ENCODE measurements at regions not wholly inside any gene's neighbourhood (a gene's known extent, or its start where the extent isn't known, plus 50 kb on each side); places are given as distances from the start of the nearest gene placed in this dataset.
"Not testable (repeated sequence)": the region's sequence is repeated elsewhere in the genome, so short reads cannot be mapped to it uniquely, and the experiment has no call there.

- no peak overlapping the region for H3K4me3 ChIP-seq (ENCODE audit: low read depth, low read length)
- no peak for TF ChIP-seq CTCF (conservative IDR thresholded peaks at IDR 0.05; ENCODE audit: low read depth, low read length)
- no peak for DNase-seq (ENCODE audit: low read depth)
Measured at GRCh38 chr1:103448560-103448959, 76.9 kb upstream of the RNPC3 start.

- TF ChIP-seq CTCF (conservative IDR thresholded peaks at IDR 0.05; ENCODE audit: low read depth, low read length): no peak
- no peak for DNase-seq (ENCODE audit: low read depth)
- H3K4me3 ChIP-seq (ENCODE audit: low read depth, low read length): no peak overlapping the region
Measured at GRCh38 chr1:103447471-103447870, 78.0 kb upstream of the RNPC3 start.

GRCh38 chr1:103441342-103441741 lies 84.2 kb upstream of the RNPC3 start:
- no peak for DNase-seq (ENCODE audit: low read depth)
- H3K4me3 ChIP-seq (ENCODE audit: low read depth, low read length): no peak overlapping the region
- no peak for TF ChIP-seq CTCF (conservative IDR thresholded peaks at IDR 0.05; ENCODE audit: low read depth, low read length)

- not testable (repeated sequence) for DNase-seq (ENCODE audit: low read depth); H3K4me3 ChIP-seq (ENCODE audit: low read depth, low read length)
Measured at GRCh38 chr1:103436568-103437100, 88.9 kb upstream of the RNPC3 start.

GRCh38 chr1:103435443-103435842 lies 90.1 kb upstream of the RNPC3 start:
- no peak for DNase-seq (ENCODE audit: low read depth)
- H3K4me3 ChIP-seq (ENCODE audit: low read depth, low read length): no peak overlapping the region
- no peak for TF ChIP-seq CTCF (conservative IDR thresholded peaks at IDR 0.05; ENCODE audit: low read depth, low read length)

GRCh38 chr1:103424650-103425049 lies 100.8 kb upstream of the RNPC3 start:
- TF ChIP-seq CTCF (conservative IDR thresholded peaks at IDR 0.05; ENCODE audit: low read depth, low read length): no peak
- DNase-seq (ENCODE audit: low read depth): no peak
- no peak overlapping the region for H3K4me3 ChIP-seq (ENCODE audit: low read depth, low read length)

GRCh38 chr1:103416681-103417286 lies 108.7 kb upstream of the RNPC3 start:
- no peak for TF ChIP-seq CTCF (conservative IDR thresholded peaks at IDR 0.05; ENCODE audit: low read depth, low read length)
- H3K4me3 ChIP-seq (ENCODE audit: low read depth, low read length): no peak overlapping the region
- DNase-seq (ENCODE audit: low read depth): no peak
